ENCODE measurements at regions not wholly inside any gene's neighbourhood (a gene's known extent, or its start where the extent isn't known, plus 50 kb on each side); places are given as distances from the start of the nearest gene placed in this dataset.

- no peak for DNase-seq (ENCODE audit: low read depth in 1 of 2, low spot score in 1 of 2)
- no peaks in the 10 kb centered on the region for H3K27me3 ChIP-seq (ENCODE audit: insufficient read depth, poor library complexity, severe bottlenecking)
- H3K4me3 ChIP-seq (replicated peaks; ENCODE audit: insufficient read depth, low read length): no peak overlapping the region
- TF ChIP-seq CTCF (IDR thresholded peaks at IDR 0.05; ENCODE audit: insufficient read depth, low read length) (no peak), REST (IDR thresholded peaks at IDR 0.05; ENCODE audit: insufficient replicate concordance, low read depth) (no peak), POLR2AphosphoS5 (IDR thresholded peaks at IDR 0.05; ENCODE audit: low read depth) (no peak), GABPA (IDR thresholded peaks at IDR 0.05; ENCODE audit: low read depth) (no peak), SPI1 (IDR thresholded peaks at IDR 0.05; ENCODE audit: borderline replicate concordance, low read depth) (no peak)
- H3K27ac ChIP-seq (replicated peaks): no peak overlapping the region
These were observed 173.4 kb downstream of the DAD1 start for GRCh38 chr14:22415605-22415959.

- Histone ChIP-seq H3K4me3 (replicated peaks; ENCODE audit: insufficient read depth, low read length) (no peak overlapping the region), H3K27ac (replicated peaks) (no peak overlapping the region), H3K27me3 (ENCODE audit: insufficient read depth, poor library complexity, severe bottlenecking) (no peaks in the 10 kb centered on the region)
- no peak for TF ChIP-seq GABPA (IDR thresholded peaks at IDR 0.05; ENCODE audit: low read depth)
- TF ChIP-seq POLR2AphosphoS5 (IDR thresholded peaks at IDR 0.05; ENCODE audit: low read depth): no peak
- no peak for TF ChIP-seq REST (IDR thresholded peaks at IDR 0.05; ENCODE audit: insufficient replicate concordance, low read depth)
- no peak for TF ChIP-seq CTCF (IDR thresholded peaks at IDR 0.05; ENCODE audit: insufficient read depth, low read length)
- TF ChIP-seq SPI1 (IDR thresholded peaks at IDR 0.05; ENCODE audit: borderline replicate concordance, low read depth): no peak
- DNase-seq (ENCODE audit: low read depth in 1 of 2, low spot score in 1 of 2): no peak
These were observed 174.0 kb downstream of the DAD1 start for GRCh38 chr14:22414876-22415604.

GRCh38 chr14:22412926-22413411 is 176.1 kb downstream of the DAD1 start:
- DNase-seq (ENCODE audit: low read depth in 1 of 2, low spot score in 1 of 2): no peak
- no peaks in the 10 kb centered on the region for H3K27me3 ChIP-seq (ENCODE audit: insufficient read depth, poor library complexity, severe bottlenecking)
- TF ChIP-seq CTCF (IDR thresholded peaks at IDR 0.05; ENCODE audit: insufficient read depth, low read length): no peak
- TF ChIP-seq SPI1 (IDR thresholded peaks at IDR 0.05; ENCODE audit: borderline replicate concordance, low read depth): no peak
- TF ChIP-seq POLR2AphosphoS5 (IDR thresholded peaks at IDR 0.05; ENCODE audit: low read depth): no peak
- no peak for TF ChIP-seq REST (IDR thresholded peaks at IDR 0.05; ENCODE audit: insufficient replicate concordance, low read depth)
- TF ChIP-seq GABPA (IDR thresholded peaks at IDR 0.05; ENCODE audit: low read depth): no peak
- H3K4me3 ChIP-seq (replicated peaks; ENCODE audit: insufficient read depth, low read length): no peak overlapping the region
- no peak overlapping the region for H3K27ac ChIP-seq (replicated peaks)
